ENCODE measurements at regions not wholly inside any gene's neighbourhood (a gene's known extent, or its start where the extent isn't known, plus 50 kb on each side); places are given as distances from the start of the nearest gene placed in this dataset.

- Histone ChIP-seq H2BK5ac (ENCODE audit: insufficient read length, low read length) (no peak overlapping the region), H3K4me1 (ENCODE audit: insufficient read depth, low read length) (no peaks in the 10 kb centered on the region), H3K79me2 (ENCODE audit: insufficient read depth, low read length) (no peaks in the 10 kb centered on the region), H2BK120ac (ENCODE audit: low read depth, low read length, poor library complexity, severe bottlenecking) (no peak overlapping the region), H3K27me3 (ENCODE audit: insufficient read depth, low read length) (no peaks in the 10 kb centered on the region), H3K4me2 (ENCODE audit: insufficient read depth, insufficient read length, low read length) (no peak overlapping the region), H3K27ac (ENCODE audit: insufficient read length, low read depth, low read length) (no peak overlapping the region), H4K20me1 (ENCODE audit: control insufficient read depth, insufficient read depth, insufficient read length) (no peaks in the 10 kb centered on the region), H3K79me1 (ENCODE audit: insufficient read depth, low read depth, low read length, poor library complexity, severe bottlenecking) (no peaks in the 10 kb centered on the region), H2AK5ac (ENCODE audit: insufficient read length, low read length) (no peak overlapping the region), H2BK15ac (ENCODE audit: low read depth, low read length) (no peak overlapping the region), H3K9ac (ENCODE audit: extremely low read depth, insufficient read length, low read length) (no peak overlapping the region), H2BK12ac (ENCODE audit: insufficient read length, low read depth, low read length) (no peak overlapping the region), H3K56ac (ENCODE audit: insufficient read length, low read depth, low read length) (no peak overlapping the region), H3K4ac (ENCODE audit: low read depth, low read length) (no peak overlapping the region), H4K8ac (replicated peaks; ENCODE audit: insufficient read length, low read depth, low read length) (no peak overlapping the region), H2BK20ac (ENCODE audit: low read depth, low read length, poor library complexity, severe bottlenecking) (no peak overlapping the region), H3T11ph (ENCODE audit: low read length) (no peak overlapping the region), H3K14ac (ENCODE audit: insufficient read depth, low read length) (no peak overlapping the region), H3K23me2 (ENCODE audit: insufficient read length, low read depth, low read length, poor library complexity, severe bottlenecking) (no peaks in the 10 kb centered on the region), H2AFZ (ENCODE audit: low read length) (no peak overlapping the region), H4K91ac (ENCODE audit: insufficient read length, low read depth, low read length) (no peak overlapping the region), H3K18ac (ENCODE audit: insufficient read length, low read depth, low read length) (no peak overlapping the region), H4K5ac (ENCODE audit: insufficient read length, low read depth, low read length) (no peak overlapping the region), H3K9me3 (ENCODE audit: control insufficient read depth, low read depth, low read length) (no peaks in the 10 kb centered on the region), H3K23ac (ENCODE audit: insufficient read length, low read depth, low read length) (no peak overlapping the region)
- Mint-ChIP-seq H3K4me3 (no peak overlapping the region), H3K9me3 (no peaks in the 10 kb centered on the region), H3K27ac (no peak overlapping the region), H3K4me1 (peaks cover 4 to 7% of the 10 kb centered on the region in 2 experiments), H3K27me3 (ENCODE audit: low read depth) (peaks cover 6% of the 10 kb centered on the region), H3K36me3 (ENCODE audit: insufficient read depth in 1 of 3, low read depth in 3 of 3) (no peaks in the 10 kb centered on the region)
- no CpG with 5 or more reads among the region's 5 CpGs for WGBS (ENCODE audit: extremely low coverage, insufficient read length, low lambda C conversion rate)
- DNase-seq: no peak
- TF ChIP-seq CTCF (conservative IDR thresholded peaks at IDR 0.05): no peak
Observed at GRCh38 chr10:108904163-108904838, 1019.0 kb downstream of the XPNPEP1 start.

All from H9 (cell line).